ENCODE measurements at regions not wholly inside any gene's neighbourhood (a gene's known extent, or its start where the extent isn't known, plus 50 kb on each side); places are given as distances from the start of the nearest gene placed in this dataset.

GRCh38 chr10:130371156-130371555 lies 235.0 kb downstream of the GLRX3 start:
- no peak for DNase-seq

- DNase-seq = no peak
Measured at GRCh38 chr10:130371666-130372065, 235.5 kb downstream of the GLRX3 start.

- DNase-seq = no peak
Measured at GRCh38 chr10:130372222-130372621, 236.0 kb downstream of the GLRX3 start.

DNA sequence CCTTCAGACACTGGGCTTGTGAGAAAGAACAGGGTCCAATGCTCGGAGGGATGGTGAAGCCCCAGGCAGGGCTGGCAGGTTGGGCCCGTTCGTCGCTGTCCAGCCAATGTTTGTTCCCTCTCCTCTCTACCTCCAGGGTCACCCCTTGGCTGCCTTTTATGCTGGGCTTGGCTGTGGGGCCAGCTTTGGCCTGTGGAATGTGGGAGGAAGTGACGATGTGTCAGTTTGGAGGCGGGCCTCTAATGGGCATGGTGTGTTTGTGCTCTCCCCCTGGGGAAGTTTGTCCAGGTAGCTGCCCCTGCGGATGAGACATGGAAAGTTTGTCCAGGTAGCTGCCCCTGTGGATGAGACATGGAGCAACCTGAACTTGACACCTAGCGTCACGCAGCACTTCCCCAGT lies 236.7 kb downstream of the GLRX3 start:
- no peak for DNase-seq

DNA sequence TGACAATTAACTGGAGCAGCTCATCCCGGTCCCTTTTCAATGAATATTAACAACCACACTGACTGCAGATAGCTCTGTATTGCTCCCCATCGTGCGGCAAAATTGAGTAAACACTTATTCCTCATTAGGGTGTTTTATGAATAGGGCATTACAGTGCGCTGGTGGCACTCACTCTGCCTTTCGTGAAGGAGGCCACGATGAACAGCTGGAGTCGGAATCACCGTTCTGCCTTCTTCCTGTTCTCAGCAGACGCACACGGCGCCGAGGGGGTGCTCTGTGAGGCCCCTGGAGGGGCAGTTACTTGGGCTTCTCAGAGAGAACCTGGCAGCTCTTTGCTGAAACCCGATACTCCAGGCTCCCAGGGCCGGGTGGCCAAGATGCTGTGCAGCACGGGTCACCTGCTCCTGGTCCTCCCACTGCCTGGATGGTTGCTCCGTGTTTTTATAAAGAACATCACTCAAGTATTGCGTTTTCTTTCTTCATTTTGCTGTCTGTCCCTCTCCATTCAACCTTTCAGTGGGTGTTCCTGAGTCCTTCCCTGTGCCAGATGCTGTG lies 241.9 kb downstream of the GLRX3 start:
- DNase-seq = no peak

- DNase-seq = no peak
Measured at GRCh38 chr10:130378556-130379400, 242.6 kb downstream of the GLRX3 start.

GRCh38 chr10:130380056-130380455 lies 243.9 kb downstream of the GLRX3 start:
- DNase-seq = no peak

DNA sequence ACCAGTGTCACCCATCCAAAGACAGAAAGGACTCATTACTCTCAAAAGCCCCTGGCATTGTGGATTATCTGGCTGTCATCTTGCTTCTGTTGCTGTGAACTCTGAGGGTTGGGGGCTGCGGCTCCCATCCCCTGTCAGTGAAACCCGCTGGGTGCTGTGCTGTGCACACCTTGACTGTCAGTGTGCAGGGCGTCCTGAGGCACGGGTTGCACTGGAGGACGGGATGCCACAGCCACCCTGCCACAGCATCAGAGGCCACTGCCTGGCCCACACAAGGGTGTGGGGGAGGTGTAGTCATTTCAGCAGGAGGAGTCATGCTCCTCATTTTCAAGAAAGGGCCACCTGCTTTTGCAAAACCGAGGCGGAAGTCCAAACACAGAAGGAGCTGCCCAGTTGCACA lies 245.8 kb downstream of the GLRX3 start:
- no peak for DNase-seq

- no peak for DNase-seq
Measured at GRCh38 chr10:130387936-130388580, 251.9 kb downstream of the GLRX3 start.

DNA sequence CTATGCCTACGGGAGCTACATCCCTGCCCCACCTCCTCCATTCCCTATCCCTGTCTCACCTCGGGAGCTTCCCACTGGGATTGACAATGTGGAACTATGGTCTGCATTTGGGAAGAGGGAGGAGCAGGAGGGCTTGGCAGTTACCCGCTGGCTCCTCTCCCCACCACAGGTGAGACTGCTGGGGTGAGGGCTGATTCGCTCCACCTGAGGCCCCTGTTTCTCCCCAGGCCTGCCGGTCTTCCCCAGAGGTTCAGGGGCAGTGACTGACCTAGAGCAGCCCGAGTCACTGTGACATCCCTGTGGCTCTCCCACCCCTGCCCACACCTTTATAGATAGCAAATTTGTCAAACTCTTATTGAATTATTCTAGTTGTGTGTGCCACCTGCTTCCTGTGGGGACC lies 252.6 kb downstream of the GLRX3 start:
- no peak for DNase-seq

GRCh38 chr10:130389906-130390305 lies 253.7 kb downstream of the GLRX3 start:
- DNase-seq = no peak

GRCh38 chr10:130392031-130392430 lies 255.8 kb downstream of the GLRX3 start:
- DNase-seq = no peak

- DNase-seq = no peak
Measured at GRCh38 chr10:130393342-130393741, 257.2 kb downstream of the GLRX3 start.

GRCh38 chr10:130394832-130395231 lies 258.6 kb downstream of the GLRX3 start:
- no peak for DNase-seq

DNA sequence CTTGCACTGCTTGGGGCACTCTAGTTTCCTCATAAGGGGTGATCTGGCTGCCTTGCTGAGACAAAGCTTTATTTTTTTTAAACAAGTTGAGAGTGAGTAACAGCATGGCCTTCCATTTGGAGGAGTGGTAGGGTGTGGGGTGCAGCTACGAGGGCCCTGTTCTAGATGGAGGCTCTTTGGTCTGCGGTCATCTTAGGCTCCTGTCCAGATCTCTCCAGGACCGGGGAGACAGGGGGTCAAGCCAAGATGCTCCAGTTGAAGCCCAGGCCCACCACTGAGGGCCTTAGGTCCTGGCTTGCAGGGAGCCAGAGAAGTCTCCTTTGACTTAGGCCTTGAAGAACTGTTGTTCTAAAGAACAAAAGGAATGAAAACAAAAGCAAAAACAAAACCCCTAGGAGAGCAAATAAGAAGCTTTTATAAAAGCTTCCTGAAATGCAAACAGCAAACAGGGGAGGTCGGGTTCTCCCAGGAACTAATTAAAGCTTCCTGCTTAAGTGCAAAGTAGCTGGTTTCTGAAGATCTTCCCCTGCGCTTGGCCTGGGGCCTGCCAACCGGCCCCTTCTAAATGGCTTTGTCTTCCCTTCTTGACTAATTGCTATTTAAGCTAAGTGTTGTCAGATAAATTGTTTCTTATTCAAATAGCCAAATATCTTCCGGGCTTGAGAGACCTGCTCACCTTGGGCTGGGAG lies 259.2 kb downstream of the GLRX3 start:
- no peak for DNase-seq

GRCh38 chr10:130396044-130396443 lies 259.9 kb downstream of the GLRX3 start:
- DNase-seq = no peak

GRCh38 chr10:130398090-130398994 lies 262.2 kb downstream of the GLRX3 start:
- DNase-seq = no peak

DNA sequence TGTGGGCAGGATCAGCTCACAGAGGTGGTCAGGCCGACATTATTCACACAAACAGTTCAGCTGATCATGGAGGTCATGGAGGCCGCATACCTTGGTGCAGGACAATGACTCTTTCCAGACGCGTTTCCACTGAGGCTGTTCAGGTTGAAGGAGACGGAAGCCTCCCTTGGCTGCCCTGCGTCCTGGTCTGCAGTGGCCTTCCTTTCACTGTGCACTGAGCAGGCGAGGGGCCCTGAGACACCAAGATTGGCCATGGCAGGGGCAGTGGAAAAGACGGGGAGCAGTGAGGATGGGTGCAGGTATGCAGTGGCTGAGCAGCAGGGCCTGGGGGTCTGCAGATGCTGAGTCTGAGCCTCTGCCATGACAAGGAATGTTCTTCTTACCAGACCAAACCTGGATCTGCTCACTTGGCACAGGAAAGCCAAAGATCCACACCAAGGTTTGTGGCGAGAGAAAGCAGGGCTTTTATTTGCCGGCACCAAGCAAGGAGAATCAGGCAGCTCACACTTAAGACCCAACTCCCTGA lies 263.3 kb downstream of the GLRX3 start:
- DNase-seq = no peak

GRCh38 chr10:130400890-130401289 lies 264.7 kb downstream of the GLRX3 start:
- no peak for DNase-seq

DNA sequence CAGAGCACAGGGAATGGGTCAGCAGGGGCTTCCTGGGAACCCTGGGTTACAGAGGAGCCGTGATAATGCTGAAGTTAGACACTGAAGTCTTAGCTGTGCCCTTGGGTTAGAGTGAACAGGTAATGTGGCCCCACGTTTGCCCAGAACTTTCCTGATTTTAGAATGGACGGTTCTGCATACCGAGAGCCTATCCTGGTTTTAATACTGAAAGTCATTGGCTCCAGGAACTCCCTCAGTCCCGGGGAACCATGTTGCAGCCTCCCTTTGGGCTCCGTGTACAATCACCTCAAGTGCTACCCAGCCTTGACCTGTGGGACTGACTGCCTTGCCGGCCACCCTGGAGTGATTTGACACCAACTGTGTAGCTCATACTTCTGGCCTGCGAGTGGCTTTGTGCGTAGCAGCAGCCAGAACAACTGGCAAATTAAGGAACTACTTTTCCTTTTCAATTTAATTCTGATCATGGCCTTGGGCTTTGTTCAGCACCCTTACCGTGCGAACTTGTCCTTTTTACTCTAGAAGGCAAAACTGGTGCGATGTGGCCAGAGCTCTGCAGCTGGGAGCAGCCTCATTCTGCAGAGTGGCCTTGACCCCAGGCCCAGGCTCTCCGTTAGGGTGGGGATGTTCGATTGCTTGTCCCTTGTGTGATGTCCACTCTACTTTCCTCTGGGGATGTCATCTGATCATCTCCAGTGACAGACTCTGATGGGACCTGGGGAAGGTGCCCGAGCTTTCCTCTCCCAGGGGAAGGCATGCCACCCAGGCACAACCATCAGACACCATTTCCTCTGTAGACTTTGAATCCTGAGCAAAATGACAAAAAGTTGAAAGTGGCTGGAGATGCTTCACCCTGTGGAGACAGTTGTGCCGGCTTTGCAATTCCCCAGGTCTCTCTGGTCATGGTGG lies 265.9 kb downstream of the GLRX3 start:
- DNase-seq = no peak

Measured in muscle of back (tissue), 3 donors.